ENCODE measurements at regions not wholly inside any gene's neighbourhood (a gene's known extent, or its start where the extent isn't known, plus 50 kb on each side); places are given as distances from the start of the nearest gene placed in this dataset.
A peak's percentile ranks its signal among the peaks of the same experiment; 100 is the strongest.

DNA sequence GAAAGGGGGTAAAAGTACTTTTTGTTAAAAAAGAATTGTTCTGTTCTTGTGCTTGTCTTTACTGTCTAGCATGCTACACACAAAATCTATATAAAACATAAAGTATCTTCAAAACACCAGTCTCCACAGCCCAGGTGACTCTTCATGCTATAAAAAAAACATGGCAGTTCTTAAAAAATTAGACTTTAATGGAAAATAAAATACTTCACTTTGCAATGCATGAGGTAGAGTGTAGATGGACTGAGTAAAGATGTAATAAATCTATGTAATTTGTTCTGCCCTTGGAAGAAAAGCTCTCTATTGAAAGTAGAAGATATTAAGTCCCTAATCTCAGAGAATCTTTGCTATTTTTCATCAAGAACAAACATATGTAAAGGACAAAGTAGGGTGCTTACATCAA is 425.4 kb downstream of the NOVA1 start:
- in situ Hi-C loops (cut with HindIII; ENCODE audit: low pct_ligation_motif_present, low sequenced_read_pairs): no loop called here
- DNase-seq: no peak
- no peak overlapping the region for H3K27ac ChIP-seq
- H3K27me3 ChIP-seq (replicated peaks): no peaks in the 10 kb centered on the region
- no peak overlapping the region for H3K4me3 ChIP-seq (ENCODE audit: low read depth, low read length)
- TF ChIP-seq, protein P1, sequence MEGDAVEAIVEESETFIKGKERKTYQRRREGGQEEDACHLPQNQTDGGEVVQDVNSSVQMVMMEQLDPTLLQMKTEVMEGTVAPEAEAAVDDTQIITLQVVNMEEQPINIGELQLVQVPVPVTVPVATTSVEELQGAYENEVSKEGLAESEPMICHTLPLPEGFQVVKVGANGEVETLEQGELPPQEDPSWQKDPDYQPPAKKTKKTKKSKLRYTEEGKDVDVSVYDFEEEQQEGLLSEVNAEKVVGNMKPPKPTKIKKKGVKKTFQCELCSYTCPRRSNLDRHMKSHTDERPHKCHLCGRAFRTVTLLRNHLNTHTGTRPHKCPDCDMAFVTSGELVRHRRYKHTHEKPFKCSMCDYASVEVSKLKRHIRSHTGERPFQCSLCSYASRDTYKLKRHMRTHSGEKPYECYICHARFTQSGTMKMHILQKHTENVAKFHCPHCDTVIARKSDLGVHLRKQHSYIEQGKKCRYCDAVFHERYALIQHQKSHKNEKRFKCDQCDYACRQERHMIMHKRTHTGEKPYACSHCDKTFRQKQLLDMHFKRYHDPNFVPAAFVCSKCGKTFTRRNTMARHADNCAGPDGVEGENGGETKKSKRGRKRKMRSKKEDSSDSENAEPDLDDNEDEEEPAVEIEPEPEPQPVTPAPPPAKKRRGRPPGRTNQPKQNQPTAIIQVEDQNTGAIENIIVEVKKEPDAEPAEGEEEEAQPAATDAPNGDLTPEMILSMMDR (IDR thresholded peaks at IDR 0.05; ENCODE audit: low read depth, low read length, missing control alignments): no peak
- no peaks in the 10 kb centered on the region for H3K36me3 ChIP-seq (replicated peaks)

DNA sequence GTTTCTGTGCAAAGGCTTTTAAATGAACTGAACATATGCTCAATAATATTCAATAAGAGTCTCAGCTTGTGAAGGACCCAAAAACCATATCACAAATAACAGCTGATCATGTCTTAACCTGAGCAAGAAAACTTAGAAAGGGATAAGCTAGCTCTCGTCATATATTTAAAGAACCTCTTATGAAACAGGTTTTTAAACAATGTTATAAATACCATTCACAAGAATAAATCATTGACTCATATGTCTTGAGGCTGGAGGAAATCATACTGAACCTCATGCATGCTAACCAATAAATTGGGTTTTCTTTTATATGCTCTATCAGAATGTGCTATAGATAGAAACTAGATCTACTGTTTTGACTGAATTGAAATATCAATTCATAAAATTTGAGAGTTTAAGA is 426.9 kb downstream of the NOVA1 start:
- H3K4me3 ChIP-seq (ENCODE audit: low read depth, low read length): no peak overlapping the region
- H3K27ac ChIP-seq: no peak overlapping the region
- H3K27me3 ChIP-seq (replicated peaks): no peaks in the 10 kb centered on the region
- TF ChIP-seq, protein P1 (IDR thresholded peaks at IDR 0.05; ENCODE audit: low read depth, low read length, missing control alignments): no peak
- no peak for DNase-seq
- in situ Hi-C loops (cut with HindIII; ENCODE audit: low pct_ligation_motif_present, low sequenced_read_pairs): no loop called here
- no peaks in the 10 kb centered on the region for H3K36me3 ChIP-seq (replicated peaks)

DNA sequence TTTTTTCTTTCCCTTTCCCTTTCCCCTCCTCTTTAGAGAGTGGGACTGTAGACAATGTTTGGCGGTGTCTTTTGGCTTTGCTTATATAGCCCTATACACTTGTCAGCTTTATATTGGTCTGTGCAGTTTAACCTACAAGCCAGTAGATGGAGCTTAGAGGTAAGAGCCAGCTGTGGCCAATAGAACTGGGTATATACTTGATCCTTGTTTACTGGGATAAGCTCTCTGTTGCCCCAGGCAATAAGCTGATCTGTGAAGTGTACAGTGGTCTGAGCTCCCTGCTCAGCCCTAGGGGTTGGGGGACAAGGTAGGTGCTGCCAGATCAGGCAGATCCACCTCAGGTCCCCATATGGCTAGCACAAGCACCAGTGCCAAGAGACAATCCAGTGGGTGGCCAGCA is 434.1 kb downstream of the NOVA1 start:
- TF ChIP-seq, protein P1 (IDR thresholded peaks at IDR 0.05; ENCODE audit: low read depth, low read length, missing control alignments): peak; percentile 33
- no peak overlapping the region for H3K27ac ChIP-seq
- in situ Hi-C loops (cut with HindIII; ENCODE audit: low pct_ligation_motif_present, low sequenced_read_pairs): no loop called here
- DNase-seq: peak; percentile 4
- H3K4me3 ChIP-seq (ENCODE audit: low read depth, low read length): no peak overlapping the region
- H3K27me3 ChIP-seq (replicated peaks): no peaks in the 10 kb centered on the region
- no peaks in the 10 kb centered on the region for H3K36me3 ChIP-seq (replicated peaks)

DNA sequence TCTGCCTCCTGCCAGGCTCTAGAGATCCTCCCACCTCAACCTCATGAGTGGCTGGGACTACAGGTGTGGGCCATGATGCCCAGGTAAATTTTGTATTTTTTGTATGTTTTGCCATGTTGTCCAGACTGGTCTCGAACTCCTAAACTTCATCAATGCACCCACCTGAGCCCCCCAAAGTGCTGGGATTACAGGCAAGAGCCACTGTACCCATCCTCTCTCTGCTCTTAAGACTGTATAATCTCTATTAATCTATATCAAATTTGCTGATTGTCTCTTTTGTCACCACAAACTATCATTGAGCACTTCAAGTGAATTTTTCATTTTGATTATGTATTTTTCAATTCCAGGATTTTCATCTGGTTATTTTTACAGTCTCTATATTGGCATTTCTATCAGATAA is 440.3 kb downstream of the NOVA1 start:
- Histone ChIP-seq H3K27ac (no peak overlapping the region), H3K27me3 (replicated peaks) (no peaks in the 10 kb centered on the region), H3K4me3 (ENCODE audit: low read depth, low read length) (no peak overlapping the region), H3K36me3 (replicated peaks) (no peaks in the 10 kb centered on the region)
- in situ Hi-C loops (cut with HindIII; ENCODE audit: low pct_ligation_motif_present, low sequenced_read_pairs): no loop called here
- no peak for DNase-seq
- TF ChIP-seq, protein P1 (IDR thresholded peaks at IDR 0.05; ENCODE audit: low read depth, low read length, missing control alignments): no peak

DNA sequence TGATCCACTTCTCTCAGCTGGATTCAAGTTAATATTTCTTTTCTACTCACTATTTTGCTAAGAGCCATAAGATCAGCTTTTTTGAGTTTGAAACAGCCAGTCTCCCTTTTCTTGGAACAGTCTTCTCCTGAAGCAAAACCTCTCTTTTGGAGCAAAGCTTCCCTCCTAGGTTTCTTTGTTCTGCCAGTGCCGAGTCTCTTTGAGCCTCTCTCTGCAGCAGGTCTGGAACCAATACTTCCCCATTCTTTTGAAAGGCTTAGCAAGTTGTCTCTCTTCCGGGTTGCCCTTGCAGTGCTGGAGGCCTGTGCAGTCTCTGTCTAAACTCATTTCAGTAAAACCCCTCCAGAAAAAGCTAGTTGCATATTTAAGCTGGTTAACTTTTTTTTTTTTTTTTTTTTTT is 454.8 kb downstream of the NOVA1 start:
- in situ Hi-C loops (cut with HindIII; ENCODE audit: low pct_ligation_motif_present, low sequenced_read_pairs): no loop called here
- TF ChIP-seq, protein P1 (IDR thresholded peaks at IDR 0.05; ENCODE audit: low read depth, low read length, missing control alignments): no peak
- Histone ChIP-seq H3K36me3 (replicated peaks) (no peaks in the 10 kb centered on the region), H3K4me3 (ENCODE audit: low read depth, low read length) (no peak overlapping the region), H3K27me3 (replicated peaks) (no peaks in the 10 kb centered on the region), H3K27ac (no peak overlapping the region)
- DNase-seq: no peak

DNA sequence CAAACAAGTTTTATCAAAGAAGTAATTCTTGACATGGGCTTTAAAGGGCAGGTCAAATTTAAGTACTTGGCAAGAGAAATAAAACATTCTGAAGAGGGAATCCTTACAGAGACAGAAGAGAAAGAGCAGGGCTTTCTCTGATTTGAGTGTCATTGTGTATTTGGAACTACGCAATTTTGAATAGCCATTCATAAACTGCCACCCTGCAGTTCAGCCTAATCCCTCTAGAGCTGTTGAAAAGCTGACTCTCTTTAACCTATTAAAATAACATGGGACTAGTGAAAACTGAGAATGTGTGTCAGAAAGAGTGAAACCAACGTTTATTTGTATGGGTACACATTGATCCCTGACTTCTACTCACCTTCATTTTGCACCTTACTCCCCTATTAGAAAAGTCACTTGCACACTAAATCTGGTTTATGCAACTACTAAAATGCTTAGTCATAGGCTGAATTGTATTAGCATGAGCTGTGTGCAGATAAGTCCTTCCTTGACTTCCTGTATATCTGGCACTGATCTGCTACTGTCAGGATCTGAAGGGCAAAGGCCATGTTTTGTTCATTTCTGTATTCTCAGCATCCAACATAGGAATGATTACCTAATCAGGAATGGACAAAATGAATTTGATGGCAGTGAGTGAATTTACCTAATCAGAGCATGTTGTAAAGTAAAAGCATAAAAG is 458.9 kb downstream of the NOVA1 start:
- Histone ChIP-seq H3K27me3 (replicated peaks) (no peaks in the 10 kb centered on the region), H3K36me3 (replicated peaks) (no peaks in the 10 kb centered on the region), H3K27ac (no peak overlapping the region), H3K4me3 (ENCODE audit: low read depth, low read length) (no peak overlapping the region)
- DNase-seq: peak; percentile 6
- TF ChIP-seq, protein P1 (IDR thresholded peaks at IDR 0.05; ENCODE audit: low read depth, low read length, missing control alignments): no peak
- in situ Hi-C loops (cut with HindIII; ENCODE audit: low pct_ligation_motif_present, low sequenced_read_pairs): no loop called here

Measured in brain microvascular endothelial cell (primary cell).